GM12874 (cell line): ENCODE measurements at regions not wholly inside any gene's neighbourhood (a gene's known extent, or its start where the extent isn't known, plus 50 kb on each side); places are given as distances from the start of the nearest gene placed in this dataset.

Experiments used
- TF ChIP-seq, protein P1 (sequence below): IDR thresholded peaks from 2 replicates; pipeline ENCODE4 v1.5.1; 2011; ENCODE audit warnings: low read depth, mild to moderate bottlenecking, control low read depth, low read length, moderate library complexity; ENCODE audit not compliant: insufficient read depth

DNA sequence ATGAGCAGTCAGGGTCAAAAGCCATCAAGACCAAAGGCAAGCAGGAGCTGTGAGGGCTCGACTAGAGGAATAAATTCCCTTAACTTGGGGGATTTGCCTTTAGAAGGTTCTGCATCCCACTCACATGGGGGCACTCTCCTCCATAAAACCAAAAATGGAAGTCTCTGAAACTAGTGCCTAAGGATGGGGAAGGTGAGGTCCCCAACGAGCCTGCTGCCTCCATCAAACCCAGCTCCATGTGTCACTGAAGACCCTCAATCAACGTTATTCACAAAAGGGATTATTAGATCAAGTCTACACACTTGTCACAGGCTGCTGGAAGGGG lies 254.9 kb upstream of the NCKAP5 start:
- TF ChIP-seq, protein P1, sequence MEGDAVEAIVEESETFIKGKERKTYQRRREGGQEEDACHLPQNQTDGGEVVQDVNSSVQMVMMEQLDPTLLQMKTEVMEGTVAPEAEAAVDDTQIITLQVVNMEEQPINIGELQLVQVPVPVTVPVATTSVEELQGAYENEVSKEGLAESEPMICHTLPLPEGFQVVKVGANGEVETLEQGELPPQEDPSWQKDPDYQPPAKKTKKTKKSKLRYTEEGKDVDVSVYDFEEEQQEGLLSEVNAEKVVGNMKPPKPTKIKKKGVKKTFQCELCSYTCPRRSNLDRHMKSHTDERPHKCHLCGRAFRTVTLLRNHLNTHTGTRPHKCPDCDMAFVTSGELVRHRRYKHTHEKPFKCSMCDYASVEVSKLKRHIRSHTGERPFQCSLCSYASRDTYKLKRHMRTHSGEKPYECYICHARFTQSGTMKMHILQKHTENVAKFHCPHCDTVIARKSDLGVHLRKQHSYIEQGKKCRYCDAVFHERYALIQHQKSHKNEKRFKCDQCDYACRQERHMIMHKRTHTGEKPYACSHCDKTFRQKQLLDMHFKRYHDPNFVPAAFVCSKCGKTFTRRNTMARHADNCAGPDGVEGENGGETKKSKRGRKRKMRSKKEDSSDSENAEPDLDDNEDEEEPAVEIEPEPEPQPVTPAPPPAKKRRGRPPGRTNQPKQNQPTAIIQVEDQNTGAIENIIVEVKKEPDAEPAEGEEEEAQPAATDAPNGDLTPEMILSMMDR: no peak

DNA sequence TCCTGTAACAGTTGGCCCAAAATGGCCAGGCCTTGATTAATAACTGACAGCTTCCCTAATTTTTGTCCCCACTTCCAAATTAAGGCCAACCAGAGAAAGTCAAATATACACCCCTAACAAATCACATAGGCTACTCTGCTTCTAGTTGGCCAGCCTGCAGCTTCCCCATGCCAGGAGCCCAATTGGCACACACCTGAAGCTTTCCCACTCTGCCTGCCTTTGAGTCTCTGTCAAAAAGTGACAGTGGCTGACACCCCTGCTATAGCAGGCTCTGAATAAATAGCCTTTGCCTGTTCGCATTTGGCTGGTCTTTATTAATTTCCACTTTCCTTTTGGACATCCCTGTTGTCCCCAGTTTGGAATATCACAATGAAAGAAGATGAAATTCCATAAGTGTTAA lies 256.6 kb upstream of the NCKAP5 start:
- TF ChIP-seq, protein P1: no peak

DNA sequence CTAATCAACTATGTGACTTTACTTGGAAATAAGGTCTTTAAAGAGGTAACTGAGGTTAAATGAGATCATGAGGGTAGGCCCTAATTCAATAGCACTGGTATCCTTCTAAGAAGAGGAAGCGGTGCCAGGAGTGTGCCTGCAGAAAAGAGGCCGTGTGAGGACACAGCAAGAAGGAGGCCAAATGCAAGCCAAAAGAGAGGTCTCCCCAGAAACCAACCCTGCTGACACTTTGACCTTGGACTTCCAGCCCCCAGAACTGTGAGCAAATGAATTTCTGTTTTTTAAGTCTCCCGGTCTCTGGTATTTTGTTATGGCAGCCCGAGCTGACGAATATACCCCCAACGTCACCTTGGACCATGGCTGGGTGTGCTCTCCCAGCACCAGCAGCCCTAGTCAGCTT lies 257.5 kb upstream of the NCKAP5 start:
- TF ChIP-seq, protein P1: no peak

DNA sequence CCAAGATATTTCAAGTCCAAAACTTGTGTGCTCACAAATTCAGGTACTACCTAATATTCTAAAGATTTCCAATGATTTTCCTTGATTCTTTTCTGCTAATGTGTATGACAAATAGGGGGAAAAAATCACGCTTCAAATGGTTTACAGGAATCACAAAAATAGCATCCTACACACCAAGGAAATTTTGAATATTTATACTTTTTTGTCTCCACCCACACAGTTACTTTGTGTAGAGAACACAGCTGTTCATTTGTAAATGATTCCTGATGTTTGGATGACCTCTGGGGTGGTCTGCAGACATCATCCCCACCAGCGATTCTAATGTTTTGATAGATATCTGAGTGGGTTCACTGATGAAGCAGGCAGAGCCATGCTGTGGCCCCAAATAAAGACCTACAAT lies 260.6 kb upstream of the NCKAP5 start:
- TF ChIP-seq, protein P1: no peak

DNA sequence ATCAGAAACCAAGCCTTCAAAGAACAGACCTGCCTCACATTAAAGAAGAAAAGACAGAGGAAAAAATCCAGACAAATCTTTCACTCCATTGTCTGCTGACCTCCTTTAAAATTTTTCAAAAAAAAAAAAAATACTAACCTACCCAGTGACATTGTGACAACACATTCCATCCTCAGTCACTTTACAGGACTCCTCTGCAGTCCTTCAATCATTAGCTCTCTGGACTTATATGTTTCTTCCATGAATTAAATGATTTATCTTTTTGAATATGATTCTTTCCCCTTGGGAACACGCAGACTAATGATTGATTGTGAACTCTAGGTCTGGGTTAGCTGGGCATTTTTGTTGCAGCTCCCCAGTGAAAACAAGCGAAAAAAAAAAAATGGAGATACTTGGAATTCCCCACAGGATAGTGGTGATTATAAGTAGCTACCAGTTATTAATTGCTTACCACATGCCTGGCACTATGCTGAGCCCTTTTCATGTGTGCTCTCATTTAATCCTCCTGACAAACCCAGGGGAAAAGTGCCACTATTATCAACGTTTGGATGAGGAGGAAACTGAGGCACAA lies 261.3 kb upstream of the NCKAP5 start:
- TF ChIP-seq, protein P1: no peak

DNA sequence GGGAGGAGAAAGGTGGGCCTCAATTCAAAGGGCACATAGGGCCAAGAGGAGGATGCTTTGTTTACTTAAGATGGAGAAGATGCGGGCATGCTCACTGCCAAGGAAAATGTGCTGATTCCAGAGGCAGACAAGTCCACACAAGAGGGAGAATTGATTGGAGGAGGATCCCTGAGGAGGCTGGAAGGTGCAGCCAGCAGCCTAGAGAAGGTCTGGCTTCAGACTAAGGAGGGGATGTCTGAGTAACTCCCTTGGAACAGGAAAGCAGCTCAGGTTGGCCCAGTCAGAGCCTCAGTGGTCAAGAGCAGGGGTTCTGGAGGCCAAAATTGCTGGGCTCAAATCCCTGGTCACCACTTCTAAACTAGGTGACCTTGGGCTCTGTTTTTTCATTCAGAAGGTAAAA lies 265.5 kb upstream of the NCKAP5 start:
- TF ChIP-seq, protein P1: no peak

DNA sequence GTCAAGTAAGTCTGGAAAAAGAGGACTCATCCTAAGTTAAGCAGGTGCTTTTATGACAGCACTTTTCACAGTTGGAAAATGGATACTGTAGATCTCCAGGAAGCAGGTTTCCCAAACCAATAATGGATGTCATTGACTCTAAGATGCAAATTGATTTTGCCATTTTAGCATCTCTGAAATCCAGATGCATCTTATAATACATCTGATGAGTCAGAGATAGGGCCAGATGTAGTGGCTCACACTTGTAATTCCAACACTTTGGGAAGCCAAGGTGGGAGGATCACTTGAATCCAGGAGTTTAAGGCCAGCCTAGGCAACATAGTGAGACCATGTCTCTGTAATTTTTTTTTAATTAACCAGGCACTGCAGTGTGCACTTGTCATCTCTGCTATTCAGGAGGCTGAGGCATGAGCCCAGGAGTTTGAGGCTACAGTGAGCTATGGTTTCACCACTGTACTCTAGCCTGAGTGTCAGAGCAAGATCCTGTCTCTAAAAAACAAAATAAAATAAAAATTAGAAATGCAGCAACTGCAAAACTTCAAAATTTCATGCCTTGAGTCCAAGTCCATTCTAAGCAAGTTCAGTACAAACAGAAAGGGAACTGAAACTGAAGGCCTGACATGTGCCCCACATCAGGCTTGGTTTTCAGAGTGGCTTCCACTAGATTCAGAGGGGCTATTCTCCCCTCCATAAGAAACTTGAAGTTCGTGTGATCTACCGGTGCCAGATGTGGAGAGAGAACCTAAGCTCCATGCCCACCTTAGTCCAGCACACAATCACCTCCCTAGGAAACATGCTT lies 267.8 kb upstream of the NCKAP5 start:
- TF ChIP-seq, protein P1: no peak
